DND-41 (cell line): ENCODE measurements at regions not wholly inside any gene's neighbourhood (a gene's known extent, or its start where the extent isn't known, plus 50 kb on each side); places are given as distances from the start of the nearest gene placed in this dataset.

Experiments
- EZH2 ChIP-seq: IDR thresholded peaks from 3 replicates; pipeline ENCODE4 v1.6.1; 2012; ENCODE audit warnings: borderline replicate concordance, low read depth, mild to moderate bottlenecking, moderate library complexity, low read length, inconsistent platforms; ENCODE audit not compliant: severe bottlenecking
- TF ChIP-seq, protein P1 (sequence below): IDR thresholded peaks from 2 replicates; pipeline ENCODE4 v1.5.1; 2012; ENCODE audit warnings: borderline replicate concordance, low read length, moderate library complexity, mild to moderate bottlenecking; ENCODE audit not compliant: poor library complexity, severe bottlenecking; ENCODE audit errors: extremely low read depth

GRCh38 chr7:153840861-153841260 is 211.3 kb upstream of the DPP6 start:
- no peak for TF ChIP-seq EZH2
- TF ChIP-seq, protein P1, sequence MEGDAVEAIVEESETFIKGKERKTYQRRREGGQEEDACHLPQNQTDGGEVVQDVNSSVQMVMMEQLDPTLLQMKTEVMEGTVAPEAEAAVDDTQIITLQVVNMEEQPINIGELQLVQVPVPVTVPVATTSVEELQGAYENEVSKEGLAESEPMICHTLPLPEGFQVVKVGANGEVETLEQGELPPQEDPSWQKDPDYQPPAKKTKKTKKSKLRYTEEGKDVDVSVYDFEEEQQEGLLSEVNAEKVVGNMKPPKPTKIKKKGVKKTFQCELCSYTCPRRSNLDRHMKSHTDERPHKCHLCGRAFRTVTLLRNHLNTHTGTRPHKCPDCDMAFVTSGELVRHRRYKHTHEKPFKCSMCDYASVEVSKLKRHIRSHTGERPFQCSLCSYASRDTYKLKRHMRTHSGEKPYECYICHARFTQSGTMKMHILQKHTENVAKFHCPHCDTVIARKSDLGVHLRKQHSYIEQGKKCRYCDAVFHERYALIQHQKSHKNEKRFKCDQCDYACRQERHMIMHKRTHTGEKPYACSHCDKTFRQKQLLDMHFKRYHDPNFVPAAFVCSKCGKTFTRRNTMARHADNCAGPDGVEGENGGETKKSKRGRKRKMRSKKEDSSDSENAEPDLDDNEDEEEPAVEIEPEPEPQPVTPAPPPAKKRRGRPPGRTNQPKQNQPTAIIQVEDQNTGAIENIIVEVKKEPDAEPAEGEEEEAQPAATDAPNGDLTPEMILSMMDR: no peak
